Activated CD4-positive, alpha-beta memory T cell treated with anti-CD3 and anti-CD28 coated beads, Interleukin-2, amount 10 ng/mL, durations not matched to agents 7 days and 5 days (primary cell): ENCODE measurements at regions not wholly inside any gene's neighbourhood (a gene's known extent, or its start where the extent isn't known, plus 50 kb on each side); places are given as distances from the start of the nearest gene placed in this dataset.
"Not testable (repeated sequence)": the region's sequence is repeated elsewhere in the genome, so short reads cannot be mapped to it uniquely, and the experiment has no call there.

Experiments used
- CTCF ChIA-PET: fragments of 350-600 bp; sonication (Branson Sonifier 250); formaldehyde crosslinking; loops from one replicate; lab custom pipeline; 2021; ENCODE audit warnings: antibody characterized with exemption, inconsistent platforms; lab: Charles Lee
- POLR2A ChIA-PET: fragments of 350-600 bp; sonication (Branson Sonifier 250); formaldehyde crosslinking; loops from one replicate; lab custom pipeline; 2021; ENCODE audit warnings: antibody characterized with exemption; lab: Charles Lee
- DNase-seq: peaks from one replicate; pipeline ENCODE4 v3.0.0-alpha.2; 2020
- H3K27ac Mint-ChIP-seq: one replicate; pipeline ENCODE4 v1.8.0; 2021; ENCODE audit warnings: mild to moderate bottlenecking, mixed read lengths
- H3K27me3 Mint-ChIP-seq: one replicate; pipeline ENCODE4 v1.8.0; 2021; ENCODE audit warnings: mixed read lengths
- H3K36me3 Mint-ChIP-seq: one replicate; pipeline ENCODE4 v1.8.0; 2021; ENCODE audit warnings: low read depth, mixed read lengths
- H3K4me1 Mint-ChIP-seq: one replicate; pipeline ENCODE4 v1.8.0; 2021; ENCODE audit warnings: mixed read lengths
- H3K4me3 Mint-ChIP-seq: one replicate; pipeline ENCODE4 v1.8.0; 2021; ENCODE audit warnings: mild to moderate bottlenecking, mixed read lengths
- H3K9me3 Mint-ChIP-seq: one replicate; pipeline ENCODE4 v1.8.0; 2021; ENCODE audit warnings: mixed read lengths

DNA sequence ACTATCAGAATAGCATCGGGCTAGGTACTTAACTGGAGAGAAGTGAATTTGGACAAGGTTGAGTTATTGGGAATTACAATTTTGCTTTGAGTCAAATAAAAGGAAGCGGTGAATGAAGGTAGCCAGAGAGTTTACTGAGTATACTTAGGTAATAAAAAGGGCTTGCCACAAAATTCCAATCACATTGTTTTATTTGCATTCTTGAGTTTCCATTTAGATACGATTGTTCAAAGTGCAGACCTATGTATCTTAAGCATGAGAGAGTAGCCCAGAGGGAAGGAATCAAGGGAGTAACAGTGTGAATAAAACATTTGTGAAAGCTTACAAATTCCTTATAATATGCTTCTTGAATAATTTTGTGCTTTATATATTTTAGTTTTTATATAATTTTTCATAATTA lies 102.5 kb upstream of the NDST4 start:
- no peak for DNase-seq
- CTCF ChIA-PET: no interaction called here
- POLR2A ChIA-PET: no interaction called here
- H3K27ac Mint-ChIP-seq: no peak overlapping the region
- H3K9me3 Mint-ChIP-seq: no peaks in the 10 kb centered on the region
- no peaks in the 10 kb centered on the region for H3K4me1 Mint-ChIP-seq
- no peaks in the 10 kb centered on the region for H3K27me3 Mint-ChIP-seq
- no peak overlapping the region for H3K4me3 Mint-ChIP-seq
- H3K36me3 Mint-ChIP-seq: no peaks in the 10 kb centered on the region

DNA sequence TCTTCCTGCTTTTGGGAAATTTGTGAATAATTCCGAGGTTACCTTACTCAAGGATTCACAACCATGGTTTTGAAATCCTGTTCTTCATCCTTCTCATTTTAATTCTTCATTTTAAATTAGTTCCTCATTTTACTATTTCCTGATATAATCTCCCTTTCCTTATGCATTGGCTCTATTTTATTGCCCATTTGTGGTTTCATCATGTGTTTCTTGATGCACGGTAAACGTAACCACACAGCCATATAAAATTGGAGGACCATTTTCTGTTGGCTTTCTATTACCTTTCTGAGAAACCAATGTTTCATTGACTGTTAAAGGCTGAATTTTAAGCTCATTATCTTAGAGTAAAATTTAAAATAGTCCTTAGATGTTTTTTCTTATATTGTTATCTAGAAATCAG lies 100.3 kb upstream of the NDST4 start:
- no peak overlapping the region for H3K4me3 Mint-ChIP-seq
- no peak for DNase-seq
- POLR2A ChIA-PET: no interaction called here
- H3K36me3 Mint-ChIP-seq: no peaks in the 10 kb centered on the region
- CTCF ChIA-PET: no interaction called here
- H3K27me3 Mint-ChIP-seq: no peaks in the 10 kb centered on the region
- no peaks in the 10 kb centered on the region for H3K4me1 Mint-ChIP-seq
- H3K27ac Mint-ChIP-seq: no peak overlapping the region
- peaks cover 3% of the 10 kb centered on the region for H3K9me3 Mint-ChIP-seq

DNA sequence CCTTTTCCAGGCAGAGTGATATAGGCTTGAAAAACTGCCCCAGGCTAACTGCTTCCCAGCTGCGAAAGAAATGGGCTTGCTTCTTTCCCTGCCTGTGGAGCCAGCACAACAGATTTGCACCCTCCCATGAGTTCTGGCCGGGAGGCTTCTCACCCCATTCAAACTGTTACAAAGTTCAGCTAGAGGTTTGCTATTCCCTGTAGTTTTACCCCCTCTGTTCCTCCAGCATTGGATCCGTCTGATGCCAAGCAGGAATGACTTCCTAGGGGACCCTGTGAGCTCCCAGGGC lies 87.6 kb upstream of the NDST4 start:
- Mint-ChIP-seq H3K4me1 (no peaks in the 10 kb centered on the region), H3K9me3 (no peaks in the 10 kb centered on the region), H3K4me3 (no peak overlapping the region), H3K36me3 (no peaks in the 10 kb centered on the region), H3K27me3 (no peaks in the 10 kb centered on the region), H3K27ac (no peak overlapping the region)
- DNase-seq: no peak
- CTCF ChIA-PET: no interaction called here
- POLR2A ChIA-PET: no interaction called here

DNA sequence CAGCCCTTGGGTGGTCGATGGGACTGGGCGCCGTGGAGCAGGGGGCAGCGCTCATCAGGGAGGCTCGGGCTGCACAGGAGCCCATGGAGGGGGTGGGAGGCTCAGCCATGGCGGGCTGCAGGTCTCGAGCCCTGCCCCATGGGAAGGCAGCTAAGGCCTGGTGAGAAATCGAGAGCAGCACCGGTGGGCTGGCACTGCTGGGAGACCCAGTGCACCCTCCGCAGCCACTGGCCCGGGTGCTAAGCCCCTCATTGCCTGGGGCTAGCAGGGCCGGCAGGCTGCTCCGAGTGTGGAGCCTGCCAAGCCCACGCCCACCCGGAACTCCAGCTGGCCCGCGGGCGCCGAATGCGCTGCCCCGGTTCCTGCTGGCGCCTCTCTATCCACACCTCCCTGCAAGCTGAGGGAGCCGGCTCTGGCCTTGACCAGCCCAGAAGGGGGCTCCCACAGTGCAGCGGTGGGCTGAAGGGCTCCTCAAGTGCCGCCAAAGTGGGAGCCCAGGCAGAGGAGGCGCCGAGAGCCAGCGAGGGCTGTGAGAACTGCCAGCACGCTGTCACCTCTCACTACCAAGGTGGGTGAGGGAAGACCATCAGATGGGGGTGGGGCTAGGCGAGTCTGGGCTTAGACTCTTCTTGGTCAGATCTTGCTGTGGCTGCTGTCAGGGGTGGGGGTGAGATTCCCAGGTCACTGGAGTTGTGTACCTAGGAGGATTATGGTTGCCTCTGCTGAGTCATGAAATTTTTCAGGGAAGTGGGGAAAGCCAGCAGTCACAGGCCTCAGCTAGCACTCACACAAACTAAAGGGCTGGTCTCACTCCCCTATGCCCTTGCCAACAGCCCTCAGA lies 87.0 kb upstream of the NDST4 start:
- H3K27me3 Mint-ChIP-seq, DNase-seq, H3K9me3 Mint-ChIP-seq, H3K4me1 Mint-ChIP-seq, H3K4me3 Mint-ChIP-seq, H3K27ac Mint-ChIP-seq, H3K36me3 Mint-ChIP-seq, POLR2A ChIA-PET, CTCF ChIA-PET: not testable (repeated sequence)

DNA sequence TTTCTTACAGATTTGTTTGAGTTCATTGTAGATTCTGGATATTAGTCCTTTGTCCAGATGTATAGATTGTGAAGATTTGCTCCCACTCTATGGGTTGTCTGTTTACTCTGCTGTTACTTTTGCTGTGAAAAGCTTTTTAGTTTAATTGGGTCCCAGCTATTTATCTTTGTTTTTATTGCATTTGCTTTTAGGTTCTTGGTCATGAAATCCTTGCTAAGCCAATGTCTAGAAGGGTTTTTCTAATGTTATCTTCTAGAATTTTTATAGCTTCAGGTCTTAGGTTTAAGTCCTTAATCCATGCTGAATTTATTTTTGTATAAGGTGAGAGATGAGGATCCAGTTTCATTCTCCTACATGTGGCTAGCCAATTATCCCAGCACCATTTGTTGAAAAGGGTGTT lies 81.2 kb upstream of the NDST4 start:
- H3K27ac Mint-ChIP-seq, POLR2A ChIA-PET, CTCF ChIA-PET: not testable (repeated sequence)

DNA sequence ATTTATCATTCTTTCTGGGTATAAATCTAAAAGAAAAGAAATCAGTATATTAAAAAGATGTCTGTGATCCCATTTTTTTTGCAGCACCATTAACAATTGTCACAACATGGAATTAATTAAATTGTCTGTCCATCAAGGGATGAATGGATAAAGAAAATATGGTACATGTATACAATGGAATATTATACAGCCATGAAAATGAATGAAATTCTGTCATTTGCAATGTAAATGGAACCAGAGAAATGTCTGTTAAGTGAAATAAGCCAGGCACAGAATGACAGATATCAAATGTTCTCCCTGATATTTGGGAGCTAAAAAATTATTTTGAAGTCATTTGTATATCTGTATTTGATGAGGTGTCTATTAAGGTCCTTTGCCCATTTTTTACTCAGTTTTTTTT lies 77.1 kb upstream of the NDST4 start:
- Mint-ChIP-seq H3K9me3 (peaks cover 2% of the 10 kb centered on the region), H3K4me3 (no peak overlapping the region), H3K27me3 (no peaks in the 10 kb centered on the region), H3K36me3 (no peaks in the 10 kb centered on the region), H3K4me1 (no peaks in the 10 kb centered on the region), H3K27ac (no peak overlapping the region)
- no peak for DNase-seq
- ChIA-PET POLR2A (no interaction called here), CTCF (no interaction called here)

More for the DNA sequence above, 81.2 kb upstream of the NDST4 start:
- H3K36me3 Mint-ChIP-seq, H3K9me3 Mint-ChIP-seq, DNase-seq, H3K4me1 Mint-ChIP-seq, H3K4me3 Mint-ChIP-seq, H3K27me3 Mint-ChIP-seq: not testable (repeated sequence)

DNA sequence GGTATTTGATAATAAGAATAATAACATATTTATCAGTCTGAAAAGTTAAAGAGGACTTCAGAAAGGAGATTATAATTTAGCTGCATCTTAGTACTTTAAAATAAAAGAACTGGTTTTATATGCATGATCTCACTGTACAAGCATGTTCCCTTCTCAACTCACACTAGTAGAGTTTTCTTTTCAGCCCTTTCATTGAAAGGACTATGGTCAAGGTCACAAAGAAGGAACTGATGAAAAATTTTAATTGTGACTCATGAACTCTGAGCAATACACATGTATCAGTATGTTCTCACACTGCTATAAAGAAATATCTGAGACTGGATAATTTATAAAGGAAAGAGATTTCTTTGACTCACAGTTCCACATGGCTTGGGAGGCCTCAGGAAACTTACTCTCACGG lies 73.7 kb upstream of the NDST4 start:
- no peak overlapping the region for H3K4me3 Mint-ChIP-seq
- H3K27ac Mint-ChIP-seq: no peak overlapping the region

DNA sequence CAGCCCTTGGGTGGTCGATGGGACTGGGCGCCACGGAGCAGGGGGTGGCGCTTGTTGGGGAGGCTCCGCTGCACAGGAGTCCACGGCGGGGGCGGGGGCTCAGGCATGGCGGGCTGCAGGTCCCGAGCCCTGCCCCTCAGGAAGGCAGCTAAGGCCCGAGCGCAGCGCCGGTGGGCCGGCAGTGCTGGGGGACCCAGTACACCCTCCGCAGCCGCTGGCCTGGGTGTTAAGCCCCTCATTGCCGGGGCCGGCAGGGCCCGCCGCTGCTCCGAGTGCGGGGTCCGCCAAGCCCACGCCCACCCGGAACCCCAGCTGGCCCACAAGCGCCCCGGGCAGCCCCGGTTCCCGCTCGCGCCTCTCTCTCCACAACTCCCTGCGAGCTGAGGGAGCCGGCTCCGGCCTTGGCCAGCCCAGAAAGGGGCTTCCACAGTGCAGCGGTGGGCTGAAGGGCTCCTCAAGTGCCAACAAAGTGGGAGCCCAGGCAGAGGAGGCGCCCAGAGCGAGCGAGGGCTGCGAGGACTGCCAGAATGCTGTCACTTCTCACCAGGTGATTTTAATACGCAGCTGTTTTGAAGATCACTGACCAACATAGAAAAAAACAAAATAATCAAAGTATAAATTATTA lies 66.1 kb upstream of the NDST4 start:
- H3K36me3 Mint-ChIP-seq, DNase-seq, H3K4me3 Mint-ChIP-seq, POLR2A ChIA-PET, H3K9me3 Mint-ChIP-seq, H3K27me3 Mint-ChIP-seq, CTCF ChIA-PET, H3K4me1 Mint-ChIP-seq, H3K27ac Mint-ChIP-seq: not testable (repeated sequence)

More for the DNA sequence above, 73.7 kb upstream of the NDST4 start:
- no peak for DNase-seq
- ChIA-PET POLR2A (no interaction called here), CTCF (no interaction called here)
- H3K36me3 Mint-ChIP-seq: no peaks in the 10 kb centered on the region
- no peaks in the 10 kb centered on the region for H3K9me3 Mint-ChIP-seq
- H3K27me3 Mint-ChIP-seq: no peaks in the 10 kb centered on the region
- no peaks in the 10 kb centered on the region for H3K4me1 Mint-ChIP-seq

DNA sequence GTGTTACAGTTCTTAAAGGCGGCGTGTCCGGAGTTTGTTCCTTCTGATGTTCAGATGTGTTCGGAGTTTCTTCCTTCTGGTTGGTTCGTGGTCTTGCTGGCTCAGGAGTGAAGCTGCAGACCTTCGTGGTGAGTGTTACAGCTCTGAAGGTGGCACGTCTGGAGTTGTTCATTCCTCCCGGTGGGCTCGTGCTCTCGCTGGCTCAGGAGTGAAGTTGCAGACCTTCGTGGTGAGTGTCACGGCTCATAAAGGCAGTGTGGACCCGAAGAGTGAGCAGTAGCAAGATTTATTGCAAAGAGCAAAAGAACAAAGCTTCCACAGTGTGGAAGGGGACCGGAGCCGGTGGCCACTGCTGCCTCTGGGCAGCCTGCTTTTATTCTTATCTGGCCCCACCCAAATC lies 65.3 kb upstream of the NDST4 start:
- CTCF ChIA-PET: not testable (repeated sequence)

DNA sequence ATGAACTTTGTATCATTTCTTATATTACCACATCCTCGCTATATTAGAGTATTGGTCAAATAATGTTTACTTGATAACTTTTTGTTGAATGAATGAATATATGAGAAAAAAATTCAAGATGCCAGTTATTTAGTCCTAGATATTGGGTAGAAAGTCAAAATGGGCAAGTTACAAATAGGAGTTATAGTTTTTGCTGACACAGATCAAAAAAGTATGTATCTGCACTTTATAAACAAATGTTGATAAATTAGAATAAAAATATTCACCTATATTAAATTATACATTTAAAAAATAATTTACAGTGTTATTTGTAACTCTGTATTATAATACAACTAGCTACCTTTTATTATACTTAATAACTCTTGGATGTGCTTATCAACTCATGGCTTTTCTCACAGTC lies 57.8 kb upstream of the NDST4 start:
- no peaks in the 10 kb centered on the region for H3K27me3 Mint-ChIP-seq
- DNase-seq: no peak
- no peak overlapping the region for H3K27ac Mint-ChIP-seq
- H3K4me3 Mint-ChIP-seq: no peak overlapping the region
- H3K36me3 Mint-ChIP-seq: no peaks in the 10 kb centered on the region
- H3K9me3 Mint-ChIP-seq: no peaks in the 10 kb centered on the region
- CTCF ChIA-PET: no interaction called here
- POLR2A ChIA-PET: no interaction called here
- no peaks in the 10 kb centered on the region for H3K4me1 Mint-ChIP-seq

More for the DNA sequence above, 65.3 kb upstream of the NDST4 start:
- H3K27ac Mint-ChIP-seq, H3K9me3 Mint-ChIP-seq, DNase-seq, H3K4me3 Mint-ChIP-seq, H3K27me3 Mint-ChIP-seq, POLR2A ChIA-PET, H3K36me3 Mint-ChIP-seq, H3K4me1 Mint-ChIP-seq: not testable (repeated sequence)

DNA sequence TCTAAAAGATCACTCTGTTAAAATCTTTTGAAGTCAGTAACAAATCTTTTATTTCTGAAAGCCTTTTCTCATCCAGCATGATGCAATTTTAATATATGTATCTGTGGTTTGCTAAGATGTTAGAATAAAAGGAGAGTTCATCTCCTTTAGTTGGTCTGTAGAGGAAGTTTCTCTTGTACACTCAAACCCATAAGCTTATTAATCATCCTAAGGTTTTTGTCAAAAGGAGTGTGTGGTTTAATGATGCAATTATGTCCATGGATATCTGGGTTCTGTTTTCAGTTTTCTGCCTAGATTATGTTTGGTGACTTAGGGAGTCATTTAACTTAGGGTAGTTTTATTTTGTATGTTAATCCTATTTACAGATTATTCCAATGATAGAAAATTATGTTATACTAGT lies 52.1 kb upstream of the NDST4 start:
- Mint-ChIP-seq H3K27me3 (no peaks in the 10 kb centered on the region), H3K4me1 (no peaks in the 10 kb centered on the region), H3K9me3 (no peaks in the 10 kb centered on the region), H3K27ac (no peak overlapping the region), H3K36me3 (no peaks in the 10 kb centered on the region), H3K4me3 (no peak overlapping the region)
- DNase-seq: no peak
- ChIA-PET CTCF (no interaction called here), POLR2A (no interaction called here)
